CD14-positive monocyte (primary cell): ENCODE measurements at regions not wholly inside any gene's neighbourhood (a gene's known extent, or its start where the extent isn't known, plus 50 kb on each side); places are given as distances from the start of the nearest gene placed in this dataset.

Source experiments
- DNase-seq, 3 donors: peaks; one replicate each; pipeline ENCODE4 v3.0.0-alpha.2; 2011 to 2022
- H2AFZ ChIP-seq: 2 replicates; pipeline ENCODE4 v1.6.0; 2012; ENCODE audit warnings: mild to moderate bottlenecking, low read depth, low read length, inconsistent platforms; ENCODE audit not compliant: insufficient read depth, poor library complexity, severe bottlenecking
- H3K27ac ChIP-seq, 2 donors: 1 replicate in 1 of 2; 2 replicates in 1 of 2; pipeline ENCODE4 v1.5.1; 2012 to 2013; ENCODE audit warnings: low read length in 2 of 2, control low read depth in 1 of 2, inconsistent platforms in 1 of 2, low read depth in 1 of 2, mild to moderate bottlenecking in 1 of 2
- H3K27me3 ChIP-seq, 2 donors: one replicate each; pipeline versions ENCODE4 v1.6.0 to v1.6.1; 2011 to 2013; ENCODE audit warnings: low read length in 2 of 2; ENCODE audit not compliant: control insufficient read depth in 2 of 2, insufficient read depth in 2 of 2
- H3K36me3 ChIP-seq, 2 donors: replicated peaks in 1 of 2; 1 replicate in 1 of 2; 2 replicates in 1 of 2; pipeline versions ENCODE4 v1.5.1 to v1.6.1; 2012 to 2013; ENCODE audit warnings: low read length in 2 of 2, control low read depth in 1 of 2, inconsistent platforms in 1 of 2, mild to moderate bottlenecking in 1 of 2; ENCODE audit not compliant: insufficient read depth in 2 of 2, control insufficient read depth in 1 of 2
- H3K4me1 ChIP-seq, 2 donors: 1 replicate in 1 of 2; 2 replicates in 1 of 2; pipeline versions ENCODE4 v1.5.1 to v1.6.1; 2012 to 2013; ENCODE audit warnings: low read length in 2 of 2, control low read depth in 1 of 2, inconsistent platforms in 1 of 2, mild to moderate bottlenecking in 1 of 2, moderate library complexity in 1 of 2; ENCODE audit not compliant: insufficient read depth in 2 of 2, control insufficient read depth in 1 of 2
- H3K4me2 ChIP-seq: replicated peaks from 2 replicates; pipeline ENCODE3; 2012; ENCODE audit warnings: low read length, moderate library complexity, mild to moderate bottlenecking; ENCODE audit not compliant: poor library complexity, severe bottlenecking; ENCODE audit errors: extremely low read depth
- H3K4me3 ChIP-seq, 3 experiments: fragments of 200-600 bp in 1 of 3; sonication (generic) in 1 of 3; replicated peaks in 1 of 3; 1 replicate in 2 of 3; 2 replicates in 1 of 3; pipeline ENCODE4 v1.5.1; 2011 to 2013; ENCODE audit warnings: low read length in 3 of 3, mild to moderate bottlenecking in 3 of 3, control low read depth in 2 of 3, low read depth in 2 of 3, inconsistent platforms in 1 of 3, moderate library complexity in 1 of 3
- H3K79me2 ChIP-seq: 2 replicates; pipeline ENCODE4 v1.6.0; 2012; ENCODE audit warnings: mild to moderate bottlenecking, control low read depth, inconsistent platforms, low read length, moderate library complexity; ENCODE audit not compliant: insufficient read depth
- H3K9ac ChIP-seq: 2 replicates; pipeline ENCODE4 v1.6.0; 2017; ENCODE audit warnings: low read length, mild to moderate bottlenecking; ENCODE audit not compliant: insufficient read depth, poor library complexity, severe bottlenecking
- H3K9me3 ChIP-seq, 2 donors: replicated peaks in 1 of 2; 1 replicate in 1 of 2; 2 replicates in 1 of 2; pipeline versions ENCODE4 v1.5.1 to v1.6.1; 2012 to 2013; ENCODE audit warnings: low read length in 2 of 2, control low read depth in 1 of 2; ENCODE audit not compliant: control insufficient read depth in 1 of 2, insufficient read depth in 1 of 2
- H4K20me1 ChIP-seq: 2 replicates; pipeline ENCODE4 v1.6.0; 2012; ENCODE audit warnings: mild to moderate bottlenecking, low read length, control low read depth, moderate library complexity; ENCODE audit not compliant: insufficient read depth
- H3K27ac Mint-ChIP-seq, 7 donors: one replicate each; pipeline ENCODE4 v1.8.0; 2020; ENCODE audit warnings: mild to moderate bottlenecking in 7 of 7, mixed read lengths in 7 of 7, moderate library complexity in 6 of 7, inconsistent platforms in 2 of 7
- H3K27me3 Mint-ChIP-seq, 3 donors: one replicate each; pipeline ENCODE4 v1.8.0; 2021 to 2022; ENCODE audit warnings: low read depth in 3 of 3, mild to moderate bottlenecking in 3 of 3, mixed read lengths in 3 of 3, moderate library complexity in 3 of 3, inconsistent platforms in 1 of 3
- H3K36me3 Mint-ChIP-seq, 2 donors: one replicate each; pipeline ENCODE4 v1.8.0; 2020; ENCODE audit warnings: mixed read lengths in 2 of 2, inconsistent platforms in 1 of 2, mild to moderate bottlenecking in 1 of 2
- H3K4me1 Mint-ChIP-seq: one replicate; pipeline ENCODE4 v1.8.0; 2020; ENCODE audit warnings: mild to moderate bottlenecking, mixed read lengths
- H3K4me3 Mint-ChIP-seq, 2 donors: one replicate each; pipeline ENCODE4 v1.8.0; 2020; ENCODE audit warnings: mild to moderate bottlenecking in 2 of 2, mixed read lengths in 2 of 2, moderate library complexity in 1 of 2
- H3K9me3 Mint-ChIP-seq, 7 donors: one replicate each; pipeline ENCODE4 v1.8.0; 2020 to 2022; ENCODE audit warnings: mixed read lengths in 7 of 7, mild to moderate bottlenecking in 6 of 7, moderate library complexity in 6 of 7, inconsistent platforms in 2 of 7
- CTCF ChIP-seq: fragments of 200-600 bp; IDR thresholded peaks from one replicate; pipeline ENCODE4 v1.8.0; 2022; ENCODE audit warnings: antibody characterized with exemption, mild to moderate bottlenecking
- WGBS: methylation state at CpG from one replicate; pipeline ENCODE4 v1.1.5; 2013; ENCODE audit warnings: missing lambda C conversion rate; ENCODE audit not compliant: insufficient coverage; 5-methylcytosine and 5-hydroxymethylcytosine counted together
- intact Hi-C, 2 donors: fragments of 100-400 bp; cut with micrococcal nuclease; formaldehyde crosslinking; loops; one replicate each; pipeline versions ENCODE4 v1.15.0 to v1.15.1; 2023

- H4K20me1 ChIP-seq, result no peaks in the 10 kb centered on the region
- no CpG with 5 or more reads among the region's 1 CpG for WGBS
- H3K36me3 Mint-ChIP-seq, result no peaks in the 10 kb centered on the region
These were observed 452.3 kb downstream of the ZIC3 start for GRCh38 chrX:138018145-138018799.

DNA sequence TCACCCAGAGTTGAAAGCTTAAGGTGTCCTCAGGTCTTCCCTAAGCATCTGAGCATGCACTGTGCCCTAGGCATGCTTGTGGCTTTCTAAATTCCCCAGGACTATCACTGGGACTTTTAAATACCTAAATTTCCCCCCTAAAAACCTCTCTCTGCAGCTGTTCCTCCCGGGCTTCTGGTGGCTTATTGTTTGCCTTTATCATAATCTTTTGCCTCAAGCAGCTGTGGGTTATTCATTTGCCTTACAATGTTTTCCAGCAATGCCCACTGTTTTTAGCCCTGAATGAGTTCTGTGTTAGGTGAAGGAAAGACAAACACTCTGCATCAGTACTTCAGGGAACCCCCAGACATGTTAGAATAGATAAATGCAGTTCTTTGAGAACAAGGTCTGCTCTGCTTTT lies 455.0 kb downstream of the ZIC3 start:
- Histone ChIP-seq H4K20me1 (no peaks in the 10 kb centered on the region), H3K9me3 (no peaks in the 10 kb centered on the region), H3K79me2 (no peaks in the 10 kb centered on the region), H3K27ac (no peak overlapping the region), H3K4me1 (no peaks in the 10 kb centered on the region), H3K4me3 (no peak overlapping the region), H3K36me3 (no peaks in the 10 kb centered on the region), H2AFZ (no peak overlapping the region), H3K27me3 (no peaks in the 10 kb centered on the region), H3K9ac (no peak overlapping the region), H3K4me2 (no peak overlapping the region)
- no peak for TF ChIP-seq CTCF
- no peaks in the 10 kb centered on the region for H3K4me1 Mint-ChIP-seq
- WGBS, result no CpG with 5 or more reads among the region's 1 CpG
- peaks cover 0 to 3% (median 0%) of the 10 kb centered on the region in 3 donors for H3K27me3 Mint-ChIP-seq
- no peak overlapping the region for H3K4me3 Mint-ChIP-seq
- no peaks in the 10 kb centered on the region for H3K36me3 Mint-ChIP-seq
- H3K27ac Mint-ChIP-seq, result no peak overlapping the region
- H3K9me3 Mint-ChIP-seq, result no peaks in the 10 kb centered on the region
- DNase-seq, result no peak
- intact Hi-C loops, result no loop called here

More at GRCh38 chrX:138018145-138018799, 452.3 kb downstream of the ZIC3 start:
- Histone ChIP-seq H3K4me1 (no peaks in the 10 kb centered on the region), H3K27me3 (no peaks in the 10 kb centered on the region), H3K4me3 (no peak overlapping the region), H3K9me3 (no peaks in the 10 kb centered on the region), H3K79me2 (no peaks in the 10 kb centered on the region), H3K27ac (no peak overlapping the region), H2AFZ (no peak overlapping the region), H3K36me3 (no peaks in the 10 kb centered on the region), H3K4me2 (no peak overlapping the region), H3K9ac (no peak overlapping the region)
- DNase-seq, result no peak
- intact Hi-C loops, result no loop called here
- Mint-ChIP-seq H3K4me1 (no peaks in the 10 kb centered on the region), H3K27me3 (peaks cover 0 to 3% (median 2%) of the 10 kb centered on the region in 3 donors), H3K27ac (no peak overlapping the region), H3K9me3 (no peaks in the 10 kb centered on the region), H3K4me3 (no peak overlapping the region)
- no peak for TF ChIP-seq CTCF
